Myocyte (in vitro differentiated cells): ENCODE measurements at regions not wholly inside any gene's neighbourhood (a gene's known extent, or its start where the extent isn't known, plus 50 kb on each side); places are given as distances from the start of the nearest gene placed in this dataset.

Experiments
- DNase-seq: peaks from one replicate; pipeline ENCODE4 v3.0.0-alpha.2; 2012; ENCODE audit warnings: low read depth

GRCh38 chr12:126781593-126781992 lies 1485.4 kb upstream of the TMEM132C start:
- no peak for DNase-seq

- no peak for DNase-seq
Observed at GRCh38 chr12:126782083-126782482, 1484.9 kb upstream of the TMEM132C start.

GRCh38 chr12:126784328-126784921 lies 1482.5 kb upstream of the TMEM132C start:
- DNase-seq = peak; percentile 69

GRCh38 chr12:126789963-126790362 lies 1477.0 kb upstream of the TMEM132C start:
- no peak for DNase-seq

- DNase-seq = no peak
Observed at GRCh38 chr12:126791122-126791521, 1475.8 kb upstream of the TMEM132C start.

- no peak for DNase-seq
Observed at GRCh38 chr12:126792411-126792810, 1474.6 kb upstream of the TMEM132C start.

GRCh38 chr12:126797525-126797924 lies 1469.4 kb upstream of the TMEM132C start:
- DNase-seq = no peak

GRCh38 chr12:126798449-126798848 lies 1468.5 kb upstream of the TMEM132C start:
- no peak for DNase-seq

GRCh38 chr12:126807312-126807865 lies 1459.6 kb upstream of the TMEM132C start:
- DNase-seq = no peak

GRCh38 chr12:126811391-126811790 lies 1455.6 kb upstream of the TMEM132C start:
- DNase-seq = peak; percentile 81

- no peak for DNase-seq
Observed at GRCh38 chr12:126819554-126819953, 1447.4 kb upstream of the TMEM132C start.

GRCh38 chr12:126830778-126831680 lies 1435.9 kb upstream of the TMEM132C start:
- DNase-seq = peak; percentile 10

GRCh38 chr12:126837697-126838096 lies 1429.3 kb upstream of the TMEM132C start:
- DNase-seq = no peak

GRCh38 chr12:126843915-126844669 lies 1422.9 kb upstream of the TMEM132C start:
- no peak for DNase-seq

- no peak for DNase-seq
Observed at GRCh38 chr12:126847005-126847629, 1419.9 kb upstream of the TMEM132C start.

- no peak for DNase-seq
Observed at GRCh38 chr12:126855768-126856167, 1411.2 kb upstream of the TMEM132C start.

- DNase-seq = no peak
Observed at GRCh38 chr12:126856958-126857357, 1410.0 kb upstream of the TMEM132C start.

- no peak for DNase-seq
Observed at GRCh38 chr12:126858560-126858959, 1408.4 kb upstream of the TMEM132C start.

- DNase-seq = no peak
Observed at GRCh38 chr12:126860210-126860609, 1406.8 kb upstream of the TMEM132C start.

GRCh38 chr12:126862500-126862899 lies 1404.5 kb upstream of the TMEM132C start:
- DNase-seq = no peak

GRCh38 chr12:126869644-126870043 lies 1397.3 kb upstream of the TMEM132C start:
- DNase-seq = no peak
